Uterus (tissue), 3 donors: ENCODE measurements at regions not wholly inside any gene's neighbourhood (a gene's known extent, or its start where the extent isn't known, plus 50 kb on each side); places are given as distances from the start of the nearest gene placed in this dataset.

Experiments
- DNase-seq, 2 donors: peaks; one replicate each; pipeline ENCODE4 v3.0.0-alpha.2; 2019 to 2020
- H3K27ac ChIP-seq, 2 donors: fragments of 200-600 bp; sonication (generic); 1 replicate in 1 of 2; 2 replicates in 1 of 2; pipeline ENCODE4 v1.5.1; 2016 to 2018
- H3K27me3 ChIP-seq, 2 donors: fragments of 200-600 bp; sonication (generic); one replicate each; pipeline ENCODE4 v1.5.1; 2018 to 2019; ENCODE audit warnings: control low read depth in 1 of 2
- H3K36me3 ChIP-seq, 2 donors: fragments of 200-600 bp; sonication (generic); one replicate each; pipeline ENCODE4 v1.5.1; 2019; ENCODE audit warnings: control low read depth in 1 of 2
- H3K4me1 ChIP-seq, 2 donors: fragments of 200-600 bp; sonication (generic); one replicate each; pipeline ENCODE4 v1.5.1; 2018 to 2019; ENCODE audit warnings: control low read depth in 1 of 2
- H3K4me3 ChIP-seq, 2 donors: fragments of 200-600 bp; sonication (generic); 1 replicate in 1 of 2; 2 replicates in 1 of 2; pipeline ENCODE4 v1.5.1; 2018 to 2019; ENCODE audit warnings: mild to moderate bottlenecking in 1 of 2
- H3K9me3 ChIP-seq, 2 donors: fragments of 200-600 bp; sonication (generic); one replicate each; pipeline ENCODE4 v1.5.1; 2019; ENCODE audit warnings: control low read depth in 1 of 2
- POLR2A ChIP-seq, 2 donors: fragments of 450-650 bp; IDR thresholded peaks; one replicate each; pipeline ENCODE4 v1.6.1; 2016; ENCODE audit warnings: antibody characterized with exemption in 2 of 2, mild to moderate bottlenecking in 1 of 2, moderate library complexity in 1 of 2
- intact Hi-C: fragments of 100-400 bp; cut with DNase I; formaldehyde crosslinking; loops from one replicate; pipeline ENCODE4 v1.15.1; 2023; ENCODE audit warnings: low total_unique reads
- TF ChIP-seq, protein P1 (sequence below), 4 experiments: fragments of 200-600 bp in 2 of 4; fragments of 450-650 bp in 2 of 4; sonication (generic) in 2 of 4; IDR thresholded peaks; one replicate each; pipeline ENCODE4 v1.5.1; 2016 to 2019; ENCODE audit warnings: antibody characterized with exemption in 4 of 4, mild to moderate bottlenecking in 2 of 4, moderate library complexity in 1 of 4
- donor health status: DM: yes; HTN: yes; CAD: no.

DNA sequence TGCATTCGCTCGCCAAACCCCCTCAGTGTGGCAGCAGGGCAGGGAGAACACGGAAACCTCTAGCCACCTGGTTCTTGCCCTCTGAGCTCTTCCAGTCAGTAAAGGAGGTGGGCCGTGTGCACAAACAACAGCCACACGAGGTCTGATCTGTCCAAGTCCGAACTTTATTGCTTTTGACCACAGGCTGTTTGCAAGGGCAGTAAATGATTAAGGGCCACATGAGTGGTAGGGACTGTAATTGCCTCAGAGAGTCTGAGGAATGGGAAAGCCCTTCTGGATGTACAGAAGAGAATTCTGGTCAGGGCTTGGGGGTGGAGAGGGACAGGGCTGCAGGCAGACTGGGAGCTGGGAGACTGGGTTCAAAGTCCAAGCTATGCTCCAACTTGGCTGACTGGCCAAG is 75.7 kb upstream of the LHX1 start:
- Histone ChIP-seq H3K4me1 (no peaks in the 10 kb centered on the region), H3K4me3 (no peak overlapping the region), H3K9me3 (no peaks in the 10 kb centered on the region), H3K27me3 (no peaks in the 10 kb centered on the region), H3K27ac (no peak overlapping the region), H3K36me3 (no peaks in the 10 kb centered on the region)
- intact Hi-C loops = no loop called here
- TF ChIP-seq, protein P1, sequence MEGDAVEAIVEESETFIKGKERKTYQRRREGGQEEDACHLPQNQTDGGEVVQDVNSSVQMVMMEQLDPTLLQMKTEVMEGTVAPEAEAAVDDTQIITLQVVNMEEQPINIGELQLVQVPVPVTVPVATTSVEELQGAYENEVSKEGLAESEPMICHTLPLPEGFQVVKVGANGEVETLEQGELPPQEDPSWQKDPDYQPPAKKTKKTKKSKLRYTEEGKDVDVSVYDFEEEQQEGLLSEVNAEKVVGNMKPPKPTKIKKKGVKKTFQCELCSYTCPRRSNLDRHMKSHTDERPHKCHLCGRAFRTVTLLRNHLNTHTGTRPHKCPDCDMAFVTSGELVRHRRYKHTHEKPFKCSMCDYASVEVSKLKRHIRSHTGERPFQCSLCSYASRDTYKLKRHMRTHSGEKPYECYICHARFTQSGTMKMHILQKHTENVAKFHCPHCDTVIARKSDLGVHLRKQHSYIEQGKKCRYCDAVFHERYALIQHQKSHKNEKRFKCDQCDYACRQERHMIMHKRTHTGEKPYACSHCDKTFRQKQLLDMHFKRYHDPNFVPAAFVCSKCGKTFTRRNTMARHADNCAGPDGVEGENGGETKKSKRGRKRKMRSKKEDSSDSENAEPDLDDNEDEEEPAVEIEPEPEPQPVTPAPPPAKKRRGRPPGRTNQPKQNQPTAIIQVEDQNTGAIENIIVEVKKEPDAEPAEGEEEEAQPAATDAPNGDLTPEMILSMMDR (IDR thresholded peaks at IDR 0.05) = no peak
- no peak for TF ChIP-seq POLR2A (IDR thresholded peaks at IDR 0.05)
- DNase-seq = no peak

DNA sequence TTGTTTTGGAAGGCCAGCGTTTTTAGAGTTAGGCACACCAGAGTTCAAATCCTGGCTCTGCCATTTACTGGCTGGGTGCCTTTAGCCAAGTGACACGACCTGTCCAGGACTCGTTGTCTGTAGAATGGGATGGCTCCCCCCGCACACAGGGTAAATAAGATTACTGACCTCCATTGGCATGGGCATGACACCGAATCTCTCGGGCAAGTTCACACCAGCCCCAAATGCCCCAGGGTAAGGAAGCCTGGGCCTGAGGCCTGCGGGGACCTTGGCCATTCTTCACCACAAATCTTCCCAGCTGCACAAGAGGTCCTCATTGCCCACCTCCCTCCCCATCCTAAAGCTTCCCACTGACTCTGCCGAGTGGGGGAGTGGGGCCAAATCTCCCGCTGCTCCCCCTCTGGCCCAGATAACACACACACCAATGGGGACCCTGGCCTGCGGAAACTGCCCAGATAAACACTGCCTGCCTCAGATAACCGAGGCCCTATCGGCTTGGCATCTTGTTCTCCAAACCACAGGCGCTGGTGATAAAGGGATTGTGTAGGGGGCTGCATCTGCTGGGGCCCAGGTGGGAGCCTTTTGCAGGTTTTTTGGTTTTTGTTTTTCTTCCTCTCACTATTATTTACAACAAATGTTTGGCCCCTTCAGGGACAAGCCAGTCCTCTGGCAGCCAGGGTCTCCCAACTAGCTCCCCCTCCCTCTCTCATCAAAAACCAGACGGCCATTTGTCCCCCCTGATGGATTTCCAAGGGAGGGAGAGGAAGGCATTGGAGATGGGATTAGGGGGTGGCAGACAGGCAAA is 75.0 kb upstream of the LHX1 start:
- H3K27me3 ChIP-seq = no peaks in the 10 kb centered on the region
- H3K36me3 ChIP-seq = no peaks in the 10 kb centered on the region
- H3K9me3 ChIP-seq = no peaks in the 10 kb centered on the region
- no peak for DNase-seq
- no peak overlapping the region for H3K4me3 ChIP-seq
- intact Hi-C loops = no loop called here
- no peaks in the 10 kb centered on the region for H3K4me1 ChIP-seq
- TF ChIP-seq POLR2A (IDR thresholded peaks at IDR 0.05) = no peak
- TF ChIP-seq, protein P1 (IDR thresholded peaks at IDR 0.05) = no peak
- no peak overlapping the region for H3K27ac ChIP-seq

DNA sequence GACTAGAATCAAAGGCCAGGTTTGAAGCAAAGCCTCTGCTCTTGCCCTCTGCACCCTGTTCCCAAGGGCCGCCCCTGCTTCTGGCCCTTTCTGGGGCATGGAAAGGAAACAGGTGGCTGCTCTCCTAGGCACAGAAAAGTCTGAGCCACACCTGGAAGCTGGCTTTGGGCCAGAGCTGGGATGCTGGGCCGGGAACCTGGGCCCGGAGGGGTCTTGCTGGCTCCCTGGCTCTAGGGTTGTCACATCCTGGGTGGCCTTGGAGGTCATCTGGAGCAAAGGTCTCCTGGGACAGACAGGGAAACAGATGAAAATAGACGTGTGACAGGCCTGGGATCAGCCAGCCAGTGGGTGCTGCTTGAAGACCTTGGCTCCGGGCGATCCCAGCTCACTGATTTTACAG is 74.1 kb upstream of the LHX1 start:
- TF ChIP-seq, protein P1 (IDR thresholded peaks at IDR 0.05) = no peak
- TF ChIP-seq POLR2A (IDR thresholded peaks at IDR 0.05) = no peak
- intact Hi-C loops = no loop called here
- Histone ChIP-seq H3K27ac (no peak overlapping the region), H3K9me3 (no peaks in the 10 kb centered on the region), H3K4me1 (no peaks in the 10 kb centered on the region), H3K36me3 (no peaks in the 10 kb centered on the region), H3K27me3 (no peaks in the 10 kb centered on the region), H3K4me3 (no peak overlapping the region)
- DNase-seq = no peak

GRCh38 chr17:36863676-36864612 is 73.3 kb upstream of the LHX1 start:
- TF ChIP-seq, protein P1 (IDR thresholded peaks at IDR 0.05) = no peak
- TF ChIP-seq POLR2A (IDR thresholded peaks at IDR 0.05) = no peak
- Histone ChIP-seq H3K4me1 (no peaks in the 10 kb centered on the region), H3K36me3 (no peaks in the 10 kb centered on the region), H3K27me3 (no peaks in the 10 kb centered on the region), H3K9me3 (no peaks in the 10 kb centered on the region), H3K4me3 (no peak overlapping the region), H3K27ac (no peak overlapping the region)
- no peak for DNase-seq
- intact Hi-C loops = no loop called here
